IMR-90 (cell line): ENCODE measurements at regions not wholly inside any gene's neighbourhood (a gene's known extent, or its start where the extent isn't known, plus 50 kb on each side); places are given as distances from the start of the nearest gene placed in this dataset.

Experiments
- ATAC-seq: fragments of 200-7000 bp; cut with Tn5 transposase; 2 replicates; pipeline ENCODE4 v1.9.1; 2020; ENCODE audit warnings: low read depth, mild to moderate bottlenecking, moderate library complexity
- BruUV-seq: library from RNA; stranded (reverse); fragments of 400-500 nt; replicated peaks from 2 replicates; lab custom pipeline; 2021; lab: Mats Ljungman, UMichigan
- CTCF ChIA-PET: fragments of 300-600 bp; formaldehyde crosslinking; extraction: SDS; loops from one replicate; lab custom pipeline; 2021; ENCODE audit warnings: antibody characterized with exemption; lab: Yijun Ruan, JAX
- POLR2A ChIA-PET: fragments of 300-600 bp; sonication (Branson Sonifier 250); formaldehyde crosslinking; loops from one replicate; lab custom pipeline; 2022; ENCODE audit warnings: antibody characterized with exemption; ENCODE audit not compliant: unreplicated experiment; lab: Charles Lee
- DNase-seq: peaks from one replicate; pipeline ENCODE4 v3.0.0; 2013
- H2AFZ ChIP-seq: replicated peaks from 2 replicates; pipeline ENCODE3; 2013; ENCODE audit warnings: low read length, mild to moderate bottlenecking; ENCODE audit not compliant: poor library complexity
- H2AK5ac ChIP-seq: 2 replicates; pipeline ENCODE4 v1.6.1; 2013; ENCODE audit warnings: low read depth, low read length, inconsistent platforms
- H2AK9ac ChIP-seq: replicated peaks from 2 replicates; pipeline ENCODE3; 2013; ENCODE audit warnings: mild to moderate bottlenecking, low read depth, low read length, moderate library complexity; ENCODE audit not compliant: poor library complexity
- H2BK120ac ChIP-seq: 2 replicates; pipeline ENCODE4 v1.6.1; 2013; ENCODE audit warnings: low read depth, low read length, inconsistent platforms
- H2BK15ac ChIP-seq: 3 replicates; pipeline ENCODE4 v1.6.1; 2013; ENCODE audit warnings: low read depth, low read length, inconsistent platforms
- H2BK20ac ChIP-seq: 2 replicates; pipeline ENCODE4 v1.6.1; 2013; ENCODE audit warnings: low read depth, mild to moderate bottlenecking, inconsistent platforms, low read length, moderate library complexity
- H2BK5ac ChIP-seq: 2 replicates; pipeline ENCODE4 v1.6.1; 2013; ENCODE audit warnings: mild to moderate bottlenecking, low read depth, low read length, inconsistent platforms; ENCODE audit not compliant: poor library complexity, severe bottlenecking
- H3K14ac ChIP-seq: replicated peaks from 2 replicates; pipeline ENCODE4 v1.6.1; 2013; ENCODE audit warnings: low read depth, low read length, inconsistent platforms
- H3K18ac ChIP-seq: 2 replicates; pipeline ENCODE4 v1.6.1; 2013; ENCODE audit warnings: low read depth, low read length, control low read depth
- H3K23ac ChIP-seq: 2 replicates; pipeline ENCODE4 v1.6.1; 2013; ENCODE audit warnings: low read depth, low read length, inconsistent platforms
- H3K27ac ChIP-seq: 2 replicates; pipeline ENCODE4 v1.5.1; 2013; ENCODE audit warnings: mild to moderate bottlenecking, control low read depth, low read length; ENCODE audit not compliant: insufficient read depth
- H3K27me3 ChIP-seq: 2 replicates; pipeline ENCODE4 v1.6.1; 2013; ENCODE audit warnings: low read length; ENCODE audit not compliant: control insufficient read depth, insufficient read depth
- H3K36me3 ChIP-seq: 2 replicates; pipeline ENCODE4 v1.6.1; 2013; ENCODE audit warnings: low read length, mixed read lengths; ENCODE audit not compliant: control insufficient read depth, insufficient read depth
- H3K4ac ChIP-seq: 2 replicates; pipeline ENCODE4 v1.6.1; 2013; ENCODE audit warnings: low read depth, low read length, inconsistent platforms
- H3K4me1 ChIP-seq: 2 replicates; pipeline ENCODE4 v1.6.1; 2013; ENCODE audit warnings: low read length, mixed read lengths; ENCODE audit not compliant: control insufficient read depth, insufficient read depth
- H3K4me2 ChIP-seq: 2 replicates; pipeline ENCODE4 v1.6.1; 2013; ENCODE audit warnings: low read depth, mild to moderate bottlenecking, control low read depth, low read length, moderate library complexity
- H3K4me3 ChIP-seq: 2 replicates; pipeline ENCODE4 v1.5.1; 2013; ENCODE audit warnings: low read depth, mild to moderate bottlenecking, control low read depth, low read length, moderate library complexity; ENCODE audit not compliant: insufficient read depth
- H3K56ac ChIP-seq: 2 replicates; pipeline ENCODE4 v1.6.1; 2013; ENCODE audit warnings: low read length, inconsistent platforms; ENCODE audit not compliant: insufficient read depth; ENCODE audit errors: extremely low read depth
- H3K79me1 ChIP-seq, 2 experiments: 2 replicates each; pipeline ENCODE4 v1.6.1; 2013; ENCODE audit warnings: low read length in 2 of 2, inconsistent platforms in 1 of 2, low read depth in 1 of 2
- H3K9ac ChIP-seq: 2 replicates; pipeline ENCODE4 v1.6.1; 2013; ENCODE audit warnings: low read depth, low read length, control low read depth
- H3K9me1 ChIP-seq: 2 replicates; pipeline ENCODE4 v1.6.1; 2013; ENCODE audit warnings: low read length, inconsistent platforms; ENCODE audit not compliant: insufficient read depth
- H3K9me3 ChIP-seq: 2 replicates; pipeline ENCODE4 v1.6.1; 2013; ENCODE audit warnings: low read length; ENCODE audit not compliant: control insufficient read depth, insufficient read depth
- H4K20me1 ChIP-seq: 2 replicates; pipeline ENCODE4 v1.6.1; 2013; ENCODE audit warnings: low read length, inconsistent platforms; ENCODE audit not compliant: insufficient read depth
- H4K5ac ChIP-seq: 2 replicates; pipeline ENCODE4 v1.6.1; 2013; ENCODE audit warnings: mild to moderate bottlenecking, low read depth, low read length, control low read depth
- H4K8ac ChIP-seq, 2 experiments: 2 replicates each; pipeline ENCODE4 v1.6.1; 2013; ENCODE audit warnings: low read depth in 2 of 2, low read length in 2 of 2, control low read depth in 1 of 2, inconsistent platforms in 1 of 2
- H4K91ac ChIP-seq: 2 replicates; pipeline ENCODE4 v1.6.1; 2013; ENCODE audit warnings: low read depth, low read length, inconsistent platforms; ENCODE audit not compliant: insufficient read depth
- BHLHE40 ChIP-seq: fragments of 150-350 bp; IDR thresholded peaks from 2 replicates; pipeline ENCODE4 v1.6.1; 2016; ENCODE audit warnings: mild to moderate bottlenecking, low read depth, low read length
- CHD1 ChIP-seq: IDR thresholded peaks from 2 replicates; pipeline ENCODE4 v1.6.1; 2012; ENCODE audit warnings: low read depth, low read length, improper control_type of control experiment
- CTCF ChIP-seq: conservative IDR thresholded peaks from 2 replicates; pipeline ENCODE4 v1.5.1; 2012; ENCODE audit warnings: mild to moderate bottlenecking, low read depth, low read length, improper control_type of control experiment
- MXI1 ChIP-seq: IDR thresholded peaks from 2 replicates; pipeline ENCODE4 v1.6.1; 2012; ENCODE audit warnings: low read depth, mild to moderate bottlenecking, low read length, moderate library complexity, borderline replicate concordance
- RCOR1 ChIP-seq: IDR thresholded peaks from 2 replicates; pipeline ENCODE4 v1.6.1; 2012; ENCODE audit warnings: mild to moderate bottlenecking, low read length, improper control_type of control experiment; ENCODE audit not compliant: insufficient replicate concordance
- WGBS, 2 experiments: methylation state at CpG; one replicate each; pipeline versions ENCODE4 v1.1.5 to v1.1.7; 2013; ENCODE audit warnings: missing lambda C conversion rate in 2 of 2; ENCODE audit not compliant: insufficient read length in 1 of 2; ENCODE audit errors: extremely low coverage in 2 of 2; 5-methylcytosine and 5-hydroxymethylcytosine counted together
- dilution Hi-C: fragments of 300-500 bp; cut with HindIII; formaldehyde crosslinking; loops from one replicate; pipeline ENCODE4 v1.14.3; 2018; ENCODE audit warnings: low sequenced_read_pairs; ENCODE audit not compliant: unreplicated experiment
- in situ Hi-C: fragments of 300-500 bp; cut with MboI; formaldehyde crosslinking; loops from 3 replicates; pipeline ENCODE4 v1.14.3; 2019; ENCODE audit warnings: low sequenced_read_pairs, inconsistent platforms, mixed read lengths
- intact Hi-C: fragments of 100-400 bp; cut with micrococcal nuclease; formaldehyde crosslinking; loops from 2 replicates; pipeline ENCODE4 v1.10.0; 2022

GRCh38 chr6:920512-920911, 227.6 kb upstream of the EXOC2 start:
- dilution Hi-C loops = no loop called here
- H4K5ac ChIP-seq = no peak overlapping the region
- DNase-seq (no peak), ATAC-seq (no peak)
- H3K79me1 ChIP-seq = no peaks in the 10 kb centered on the region
- H3K4me2 ChIP-seq = no peak overlapping the region
- H4K20me1 ChIP-seq = no peaks in the 10 kb centered on the region
- H4K91ac ChIP-seq = no peak overlapping the region
- H2BK120ac ChIP-seq = no peak overlapping the region
- no peak overlapping the region for H3K9ac ChIP-seq
- no peak overlapping the region for H2AFZ ChIP-seq
- H3K23ac ChIP-seq = no peak overlapping the region
- no peak overlapping the region for H4K8ac ChIP-seq
- no peak overlapping the region for H3K18ac ChIP-seq
- TF ChIP-seq MXI1 = no peak
- TF ChIP-seq RCOR1 = no peak
- no peak for TF ChIP-seq CHD1
- no peak for TF ChIP-seq CTCF
- no peak for TF ChIP-seq BHLHE40
- H2AK9ac ChIP-seq = no peak overlapping the region
- peaks cover 17% of the 10 kb centered on the region for H3K9me3 ChIP-seq
- ChIA-PET CTCF (no interaction called here), POLR2A (no interaction called here)
- H2BK15ac ChIP-seq = no peak overlapping the region
- WGBS, 2 experiments = no CpG with 5 or more reads among the region's 9 CpGs
- BruUV-seq = no TSS peak
- in situ Hi-C loops = loop anchor here (25.0 kb wide), 1 partner anchor 467 kb away; the partner anchor contains the start of gene FOXF2
- no peak overlapping the region for H3K4me3 ChIP-seq
- H2AK5ac ChIP-seq = no peak overlapping the region
- H3K56ac ChIP-seq = no peak overlapping the region
- no peak overlapping the region for H2BK20ac ChIP-seq
- no peaks in the 10 kb centered on the region for H3K36me3 ChIP-seq
- no peaks in the 10 kb centered on the region for H3K4me1 ChIP-seq
- H3K27me3 ChIP-seq = peaks cover 6% of the 10 kb centered on the region; the same call in 1 of the 2 replicates
- H3K9me1 ChIP-seq = no peaks in the 10 kb centered on the region
- no peak overlapping the region for H2BK5ac ChIP-seq
- no peak overlapping the region for H3K4ac ChIP-seq
- no peak overlapping the region for H3K27ac ChIP-seq
- H3K14ac ChIP-seq = no peak overlapping the region
- intact Hi-C loops = no loop called here
